H9 (cell line): ENCODE measurements at regions not wholly inside any gene's neighbourhood (a gene's known extent, or its start where the extent isn't known, plus 50 kb on each side); places are given as distances from the start of the nearest gene placed in this dataset.
"Not testable (repeated sequence)": the region's sequence is repeated elsewhere in the genome, so short reads cannot be mapped to it uniquely, and the experiment has no call there.

ENCODE experiments used
- DNase-seq: peaks from one replicate; pipeline ENCODE4 v3.0.0-alpha.2; 2017
- H2AFZ ChIP-seq: one replicate; pipeline ENCODE4 v1.6.1; 2013; ENCODE audit warnings: mild to moderate bottlenecking, low read length, control low read depth, moderate library complexity
- H2AK5ac ChIP-seq: 2 replicates; pipeline ENCODE4 v1.6.1; 2013; ENCODE audit warnings: low read length, control low read depth, mixed read lengths; ENCODE audit not compliant: insufficient read length
- H2BK120ac ChIP-seq: one replicate; pipeline ENCODE4 v1.6.1; 2013; ENCODE audit warnings: low read depth, mild to moderate bottlenecking, low read length, control low read depth, inconsistent platforms; ENCODE audit not compliant: poor library complexity, severe bottlenecking
- H2BK12ac ChIP-seq: 2 replicates; pipeline ENCODE4 v1.6.1; 2013; ENCODE audit warnings: low read length, control low read depth, mixed read lengths, low read depth; ENCODE audit not compliant: insufficient read length
- H2BK15ac ChIP-seq: 2 replicates; pipeline ENCODE4 v1.6.1; 2013; ENCODE audit warnings: low read depth, low read length, control low read depth
- H2BK20ac ChIP-seq: one replicate; pipeline ENCODE4 v1.6.1; 2013; ENCODE audit warnings: low read depth, mild to moderate bottlenecking, low read length, control low read depth, inconsistent platforms; ENCODE audit not compliant: poor library complexity, severe bottlenecking
- H2BK5ac ChIP-seq: 2 replicates; pipeline ENCODE4 v1.6.1; 2013; ENCODE audit warnings: low read length, control low read depth, mixed read lengths; ENCODE audit not compliant: insufficient read length
- H3K14ac ChIP-seq: 2 replicates; pipeline ENCODE4 v1.6.1; 2013; ENCODE audit warnings: low read length, control low read depth; ENCODE audit not compliant: insufficient read depth
- H3K18ac ChIP-seq: 2 replicates; pipeline ENCODE4 v1.6.1; 2013; ENCODE audit warnings: low read depth, mild to moderate bottlenecking, mixed read lengths, low read length, control low read depth; ENCODE audit not compliant: insufficient read length
- H3K23ac ChIP-seq: 2 replicates; pipeline ENCODE4 v1.6.1; 2013; ENCODE audit warnings: low read length, control low read depth, mixed read lengths, low read depth; ENCODE audit not compliant: insufficient read length
- H3K23me2 ChIP-seq: 2 replicates; pipeline ENCODE4 v1.6.1; 2013; ENCODE audit warnings: low read depth, mild to moderate bottlenecking, mixed read lengths, low read length, control low read depth; ENCODE audit not compliant: insufficient read length, poor library complexity, severe bottlenecking
- H3K27ac ChIP-seq: 2 replicates; pipeline ENCODE4 v1.5.1; 2013; ENCODE audit warnings: low read length, control low read depth, mixed read lengths, low read depth; ENCODE audit not compliant: insufficient read length
- H3K27me3 ChIP-seq: 2 replicates; pipeline ENCODE4 v1.6.1; 2013; ENCODE audit warnings: low read length, control low read depth, inconsistent platforms; ENCODE audit not compliant: insufficient read depth
- H3K4ac ChIP-seq: 2 replicates; pipeline ENCODE4 v1.6.1; 2013; ENCODE audit warnings: low read depth, mild to moderate bottlenecking, control low read depth, inconsistent platforms, low read length, moderate library complexity
- H3K4me1 ChIP-seq: 2 replicates; pipeline ENCODE4 v1.6.1; 2013; ENCODE audit warnings: low read length, control low read depth, inconsistent platforms; ENCODE audit not compliant: insufficient read depth
- H3K4me2 ChIP-seq: 2 replicates; pipeline ENCODE4 v1.6.1; 2013; ENCODE audit warnings: low read length, control low read depth, mixed read lengths; ENCODE audit not compliant: insufficient read length, insufficient read depth
- H3K56ac ChIP-seq: 2 replicates; pipeline ENCODE4 v1.6.1; 2013; ENCODE audit warnings: low read depth, mild to moderate bottlenecking, mixed read lengths, low read length, control low read depth; ENCODE audit not compliant: insufficient read length
- H3K79me1 ChIP-seq: 2 replicates; pipeline ENCODE4 v1.6.1; 2013; ENCODE audit warnings: low read depth, mild to moderate bottlenecking, moderate library complexity, low read length, control low read depth, inconsistent platforms; ENCODE audit not compliant: insufficient read depth, poor library complexity, severe bottlenecking
- H3K79me2 ChIP-seq: 2 replicates; pipeline ENCODE4 v1.6.1; 2013; ENCODE audit warnings: low read length, control low read depth, inconsistent platforms; ENCODE audit not compliant: insufficient read depth
- H3K9ac ChIP-seq: 2 replicates; pipeline ENCODE4 v1.6.1; 2013; ENCODE audit warnings: low read length, control low read depth, mixed read lengths; ENCODE audit not compliant: insufficient read length; ENCODE audit errors: extremely low read depth
- H3K9me3 ChIP-seq: one replicate; pipeline ENCODE4 v1.6.1; 2013; ENCODE audit warnings: low read depth, low read length, inconsistent platforms; ENCODE audit not compliant: control insufficient read depth
- H3T11ph ChIP-seq: one replicate; pipeline ENCODE4 v1.6.1; 2013; ENCODE audit warnings: mild to moderate bottlenecking, low read length, control low read depth, inconsistent platforms
- H4K20me1 ChIP-seq: one replicate; pipeline ENCODE4 v1.6.1; 2013; ENCODE audit not compliant: control insufficient read depth, insufficient read length, insufficient read depth
- H4K5ac ChIP-seq: 2 replicates; pipeline ENCODE4 v1.6.1; 2013; ENCODE audit warnings: low read depth, mild to moderate bottlenecking, mixed read lengths, low read length, control low read depth; ENCODE audit not compliant: insufficient read length
- H4K8ac ChIP-seq: replicated peaks from 2 replicates; pipeline ENCODE4 v1.6.1; 2013; ENCODE audit warnings: low read length, control low read depth, mixed read lengths, low read depth; ENCODE audit not compliant: insufficient read length
- H4K91ac ChIP-seq: 2 replicates; pipeline ENCODE4 v1.6.1; 2013; ENCODE audit warnings: low read depth, mild to moderate bottlenecking, moderate library complexity, mixed read lengths, low read length, control low read depth; ENCODE audit not compliant: insufficient read length
- H3K27ac Mint-ChIP-seq, 3 experiments: 2 replicates in 2 of 3; 3 replicates in 1 of 3; pipeline ENCODE4 v1.8.0; 2020 to 2021; ENCODE audit warnings: mixed read lengths in 3 of 3, mild to moderate bottlenecking in 1 of 3, moderate library complexity in 1 of 3
- H3K27me3 Mint-ChIP-seq: 2 replicates; pipeline ENCODE4 v1.8.0; 2021; ENCODE audit warnings: low read depth, mild to moderate bottlenecking, moderate library complexity, mixed read lengths
- H3K36me3 Mint-ChIP-seq, 3 experiments: 2 replicates in 2 of 3; 3 replicates in 1 of 3; pipeline ENCODE4 v1.8.0; 2020 to 2021; ENCODE audit warnings: low read depth in 3 of 3, mixed read lengths in 3 of 3; ENCODE audit not compliant: insufficient read depth in 1 of 3
- H3K4me1 Mint-ChIP-seq, 2 experiments: 2 replicates each; pipeline ENCODE4 v1.8.0; 2020; ENCODE audit warnings: mixed read lengths in 2 of 2
- H3K4me3 Mint-ChIP-seq, 2 experiments: 2 replicates in 1 of 2; 3 replicates in 1 of 2; pipeline ENCODE4 v1.8.0; 2020 to 2021; ENCODE audit warnings: mild to moderate bottlenecking in 2 of 2, mixed read lengths in 2 of 2, moderate library complexity in 1 of 2
- H3K9me3 Mint-ChIP-seq, 2 experiments: 2 replicates in 1 of 2; 3 replicates in 1 of 2; pipeline ENCODE4 v1.8.0; 2020; ENCODE audit warnings: mild to moderate bottlenecking in 2 of 2, mixed read lengths in 2 of 2, moderate library complexity in 1 of 2
- CTCF ChIP-seq: fragments of 200-600 bp; sonication (generic); conservative IDR thresholded peaks from 3 replicates; pipeline ENCODE4 v1.8.0; 2021; ENCODE audit warnings: antibody characterized with exemption, mild to moderate bottlenecking
- WGBS: extraction: QIAGEN DNeasy Blood & Tissue Kit; methylation state at CpG from one replicate; pipeline ENCODE4 v1.1.7; 2013; ENCODE audit warnings: missing lambda C conversion rate, low lambda C conversion rate, mixed read lengths; ENCODE audit not compliant: insufficient read length; ENCODE audit errors: extremely low coverage; 5-methylcytosine and 5-hydroxymethylcytosine counted together

GRCh38 chr14:106141242-106142220 lies 615.1 kb downstream of the TMEM121 start:
- no peak overlapping the region for H3K27ac Mint-ChIP-seq
- no peaks in the 10 kb centered on the region for H3K27me3 Mint-ChIP-seq
- Histone ChIP-seq H3K4me2 (no peak overlapping the region), H3K9me3 (peaks cover 41% of the 10 kb centered on the region), H3K4me1 (no peaks in the 10 kb centered on the region), H2BK12ac (no peak overlapping the region), H4K5ac (no peak overlapping the region), H3K27ac (no peak overlapping the region), H3K23me2 (no peaks in the 10 kb centered on the region), H3K18ac (no peak overlapping the region), H2BK20ac (no peak overlapping the region), H2AFZ (no peak overlapping the region), H3K23ac (no peak overlapping the region), H4K8ac (no peak overlapping the region), H3K4ac (no peak overlapping the region), H3K79me2 (no peaks in the 10 kb centered on the region), H3K9ac (no peak overlapping the region), H2BK120ac (no peak overlapping the region), H3K56ac (no peak overlapping the region), H3K27me3 (no peaks in the 10 kb centered on the region), H3K14ac (no peak overlapping the region), H2BK15ac (no peak overlapping the region), H2BK5ac (no peak overlapping the region), H4K20me1 (no peaks in the 10 kb centered on the region), H2AK5ac (no peak overlapping the region), H3T11ph (no peak overlapping the region), H3K79me1 (no peaks in the 10 kb centered on the region), H4K91ac (no peak overlapping the region)
- WGBS: no CpG with 5 or more reads among the region's 18 CpGs
- peaks cover 7 to 27% (median 8%) of the 10 kb centered on the region in 3 experiments; a peak in 5 of 7 replicates for H3K36me3 Mint-ChIP-seq
- no peak for TF ChIP-seq CTCF
- H3K4me3 Mint-ChIP-seq: no peak overlapping the region
- H3K4me1 Mint-ChIP-seq: no peaks in the 10 kb centered on the region
- peaks cover 61 to 69% of the 10 kb centered on the region in 2 experiments for H3K9me3 Mint-ChIP-seq
- no peak for DNase-seq

GRCh38 chr14:106145731-106146130 lies 619.3 kb downstream of the TMEM121 start:
- not testable (repeated sequence) for H2BK12ac ChIP-seq, DNase-seq, H3K4me1 ChIP-seq, H3K23ac ChIP-seq, H2BK20ac ChIP-seq, H2BK15ac ChIP-seq, H3K4me1 Mint-ChIP-seq, H2BK120ac ChIP-seq, H3K4me3 Mint-ChIP-seq, H3K79me1 ChIP-seq, H3K27ac Mint-ChIP-seq, H3K27me3 Mint-ChIP-seq, H2BK5ac ChIP-seq, H3K56ac ChIP-seq, H4K91ac ChIP-seq, H3K18ac ChIP-seq, H3K14ac ChIP-seq, H3K9ac ChIP-seq, H4K5ac ChIP-seq, H3T11ph ChIP-seq, H4K8ac ChIP-seq, H2AK5ac ChIP-seq, H3K27me3 ChIP-seq, H3K4ac ChIP-seq, H3K23me2 ChIP-seq, H3K27ac ChIP-seq, H3K4me2 ChIP-seq, H4K20me1 ChIP-seq, H2AFZ ChIP-seq, H3K79me2 ChIP-seq
- Mint-ChIP-seq H3K36me3 (peaks cover 7 to 37% (median 10%) of the 10 kb centered on the region in 3 experiments; a peak in 5 of 7 replicates), H3K9me3 (peaks cover 77 to 88% of the 10 kb centered on the region in 2 experiments)
- H3K9me3 ChIP-seq: peaks cover 65% of the 10 kb centered on the region
- WGBS: no CpG with 5 or more reads among the region's 6 CpGs
